ENCODE measurements at regions not wholly inside any gene's neighbourhood (a gene's known extent, or its start where the extent isn't known, plus 50 kb on each side); places are given as distances from the start of the nearest gene placed in this dataset.
"Not testable (repeated sequence)": the region's sequence is repeated elsewhere in the genome, so short reads cannot be mapped to it uniquely, and the experiment has no call there.

GRCh38 chr2:194044321-194044720 is 1612.7 kb upstream of the SLC39A10 start:
- TF ChIP-seq CTCF (IDR thresholded peaks at IDR 0.05; ENCODE audit: borderline replicate concordance, insufficient read depth, low read depth, low read length): no peak
- H3K4me3 ChIP-seq (ENCODE audit: low read depth, low read length): no peak overlapping the region

GRCh38 chr2:194021130-194021529 is 1635.9 kb upstream of the SLC39A10 start:
- H3K4me3 ChIP-seq (ENCODE audit: low read depth, low read length): not testable (repeated sequence)

- no peak for TF ChIP-seq CTCF (IDR thresholded peaks at IDR 0.05; ENCODE audit: borderline replicate concordance, insufficient read depth, low read depth, low read length)
These were observed 1636.9 kb upstream of the SLC39A10 start for GRCh38 chr2:194020155-194020554.

GRCh38 chr2:194015751-194016150 is 1641.3 kb upstream of the SLC39A10 start:
- no peak for TF ChIP-seq CTCF (IDR thresholded peaks at IDR 0.05; ENCODE audit: borderline replicate concordance, insufficient read depth, low read depth, low read length)
- H3K4me3 ChIP-seq (ENCODE audit: low read depth, low read length): no peak overlapping the region

More at GRCh38 chr2:194020155-194020554, 1636.9 kb upstream of the SLC39A10 start:
- no peak overlapping the region for H3K4me3 ChIP-seq (ENCODE audit: low read depth, low read length)

- TF ChIP-seq CTCF (IDR thresholded peaks at IDR 0.05; ENCODE audit: borderline replicate concordance, insufficient read depth, low read depth, low read length): no peak
These were observed 1642.4 kb upstream of the SLC39A10 start for GRCh38 chr2:194014639-194015038.

GRCh38 chr2:194004590-194005206 is 1652.3 kb upstream of the SLC39A10 start:
- no peak for TF ChIP-seq CTCF (IDR thresholded peaks at IDR 0.05; ENCODE audit: borderline replicate concordance, insufficient read depth, low read depth, low read length)

More at GRCh38 chr2:194014639-194015038, 1642.4 kb upstream of the SLC39A10 start:
- H3K4me3 ChIP-seq (ENCODE audit: low read depth, low read length): no peak overlapping the region

GRCh38 chr2:194003911-194004310 is 1653.1 kb upstream of the SLC39A10 start:
- TF ChIP-seq CTCF (IDR thresholded peaks at IDR 0.05; ENCODE audit: borderline replicate concordance, insufficient read depth, low read depth, low read length): no peak
- H3K4me3 ChIP-seq (ENCODE audit: low read depth, low read length): no peak overlapping the region

More at GRCh38 chr2:194004590-194005206, 1652.3 kb upstream of the SLC39A10 start:
- H3K4me3 ChIP-seq (ENCODE audit: low read depth, low read length): no peak overlapping the region
